Fibroblast of the aortic adventitia (primary cell): ENCODE measurements at regions not wholly inside any gene's neighbourhood (a gene's known extent, or its start where the extent isn't known, plus 50 kb on each side); places are given as distances from the start of the nearest gene placed in this dataset.

Source experiments
- DNase-seq: peaks from one replicate; pipeline ENCODE4 v3.0.0-alpha.2; 2010; ENCODE audit warnings: low read depth
- H3K4me3 ChIP-seq: 2 replicates; pipeline ENCODE4 v1.5.1; 2011; ENCODE audit warnings: low read depth, mild to moderate bottlenecking, control low read depth, low read length, moderate library complexity
- TF ChIP-seq, protein P1 (sequence below): IDR thresholded peaks from 2 replicates; pipeline ENCODE4 v1.5.1; 2011; ENCODE audit warnings: mild to moderate bottlenecking, low read length, control low read depth, inconsistent platforms; ENCODE audit not compliant: insufficient read depth

DNA sequence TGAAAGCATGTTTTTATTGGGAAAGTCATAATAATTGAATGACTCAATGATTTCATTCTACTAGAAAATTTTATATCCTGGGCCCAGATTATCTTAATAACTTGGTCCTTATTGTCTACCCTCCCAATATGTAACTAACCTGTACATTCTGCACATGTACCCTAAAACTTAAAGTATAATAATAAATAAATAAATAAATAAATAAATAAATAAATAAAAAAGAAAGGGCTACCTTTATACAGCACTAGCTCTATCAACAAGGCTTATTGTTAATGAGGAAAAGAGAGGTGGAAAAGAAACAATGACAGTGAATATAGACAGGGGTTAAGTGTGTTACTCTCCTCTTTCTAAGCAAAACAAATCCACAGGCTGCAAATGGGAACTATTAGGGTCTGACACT is 83.6 kb downstream of the GRIN2B start:
- TF ChIP-seq, protein P1, sequence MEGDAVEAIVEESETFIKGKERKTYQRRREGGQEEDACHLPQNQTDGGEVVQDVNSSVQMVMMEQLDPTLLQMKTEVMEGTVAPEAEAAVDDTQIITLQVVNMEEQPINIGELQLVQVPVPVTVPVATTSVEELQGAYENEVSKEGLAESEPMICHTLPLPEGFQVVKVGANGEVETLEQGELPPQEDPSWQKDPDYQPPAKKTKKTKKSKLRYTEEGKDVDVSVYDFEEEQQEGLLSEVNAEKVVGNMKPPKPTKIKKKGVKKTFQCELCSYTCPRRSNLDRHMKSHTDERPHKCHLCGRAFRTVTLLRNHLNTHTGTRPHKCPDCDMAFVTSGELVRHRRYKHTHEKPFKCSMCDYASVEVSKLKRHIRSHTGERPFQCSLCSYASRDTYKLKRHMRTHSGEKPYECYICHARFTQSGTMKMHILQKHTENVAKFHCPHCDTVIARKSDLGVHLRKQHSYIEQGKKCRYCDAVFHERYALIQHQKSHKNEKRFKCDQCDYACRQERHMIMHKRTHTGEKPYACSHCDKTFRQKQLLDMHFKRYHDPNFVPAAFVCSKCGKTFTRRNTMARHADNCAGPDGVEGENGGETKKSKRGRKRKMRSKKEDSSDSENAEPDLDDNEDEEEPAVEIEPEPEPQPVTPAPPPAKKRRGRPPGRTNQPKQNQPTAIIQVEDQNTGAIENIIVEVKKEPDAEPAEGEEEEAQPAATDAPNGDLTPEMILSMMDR = no peak
- DNase-seq = no peak
- H3K4me3 ChIP-seq = no peak overlapping the region

DNA sequence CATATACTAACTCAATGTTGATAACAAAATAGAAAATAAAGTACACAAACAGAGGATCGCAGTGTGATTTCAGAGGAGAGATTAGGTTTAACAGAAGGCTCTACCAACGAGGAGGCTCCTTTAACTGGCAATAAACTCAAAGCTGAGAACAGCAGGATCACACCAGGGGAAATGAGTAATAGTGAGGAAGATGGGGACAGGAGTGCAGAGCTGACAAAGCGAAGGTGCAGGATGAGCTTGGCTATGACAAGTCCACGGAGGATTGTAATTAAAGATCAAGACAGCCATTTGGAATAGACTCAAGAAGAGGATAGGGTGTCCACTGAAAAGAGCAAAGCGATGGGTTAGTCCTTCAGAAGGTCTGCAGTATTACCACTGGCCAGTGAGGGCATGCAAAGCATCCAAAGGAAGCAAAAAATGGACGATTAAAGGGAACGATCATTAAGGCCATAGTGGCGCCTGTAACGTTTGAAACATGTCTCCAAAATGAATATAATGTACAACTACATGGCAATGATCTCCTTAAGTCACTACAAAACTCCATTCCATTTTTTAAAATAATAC is 85.3 kb downstream of the GRIN2B start:
- TF ChIP-seq, protein P1 = no peak
- no peak overlapping the region for H3K4me3 ChIP-seq
- no peak for DNase-seq

DNA sequence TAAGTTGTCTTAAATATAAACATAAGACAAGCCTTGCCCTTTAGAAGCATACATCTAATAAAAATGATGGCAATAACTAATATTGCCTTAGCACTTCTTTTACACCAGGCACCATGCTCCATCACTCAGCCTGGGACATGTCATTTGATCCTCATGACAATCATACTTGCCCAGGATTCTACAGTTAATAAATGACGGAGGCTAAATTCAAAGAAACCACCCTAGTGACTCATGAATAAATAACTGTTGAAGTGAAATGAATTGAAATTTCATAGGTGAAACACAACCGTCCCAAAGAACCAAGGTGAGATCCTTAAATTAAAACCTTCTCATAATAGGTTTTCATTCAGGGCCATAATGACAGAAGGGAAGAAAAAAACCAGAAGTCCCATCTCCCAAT is 89.5 kb downstream of the GRIN2B start:
- TF ChIP-seq, protein P1 = no peak
- no peak overlapping the region for H3K4me3 ChIP-seq
- DNase-seq = no peak

DNA sequence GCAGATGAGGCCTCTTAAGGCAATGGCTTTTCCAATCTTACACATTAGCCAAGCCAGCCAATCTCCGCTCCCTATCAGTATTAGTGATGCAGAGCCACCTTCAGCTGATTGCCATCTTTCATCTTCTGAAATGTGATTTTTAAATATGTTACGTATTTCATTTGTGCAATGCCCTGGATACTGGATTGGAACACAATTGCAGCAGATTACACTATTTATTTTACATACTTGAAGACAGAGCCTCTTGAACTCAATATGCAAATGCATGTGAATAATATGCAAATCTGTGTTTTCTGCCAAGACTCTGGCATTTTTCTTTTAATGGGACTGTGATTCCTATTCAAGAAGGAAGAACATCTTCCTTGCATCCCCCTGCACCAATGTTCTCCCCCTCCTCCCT is 90.5 kb downstream of the GRIN2B start:
- H3K4me3 ChIP-seq = no peak overlapping the region

DNA sequence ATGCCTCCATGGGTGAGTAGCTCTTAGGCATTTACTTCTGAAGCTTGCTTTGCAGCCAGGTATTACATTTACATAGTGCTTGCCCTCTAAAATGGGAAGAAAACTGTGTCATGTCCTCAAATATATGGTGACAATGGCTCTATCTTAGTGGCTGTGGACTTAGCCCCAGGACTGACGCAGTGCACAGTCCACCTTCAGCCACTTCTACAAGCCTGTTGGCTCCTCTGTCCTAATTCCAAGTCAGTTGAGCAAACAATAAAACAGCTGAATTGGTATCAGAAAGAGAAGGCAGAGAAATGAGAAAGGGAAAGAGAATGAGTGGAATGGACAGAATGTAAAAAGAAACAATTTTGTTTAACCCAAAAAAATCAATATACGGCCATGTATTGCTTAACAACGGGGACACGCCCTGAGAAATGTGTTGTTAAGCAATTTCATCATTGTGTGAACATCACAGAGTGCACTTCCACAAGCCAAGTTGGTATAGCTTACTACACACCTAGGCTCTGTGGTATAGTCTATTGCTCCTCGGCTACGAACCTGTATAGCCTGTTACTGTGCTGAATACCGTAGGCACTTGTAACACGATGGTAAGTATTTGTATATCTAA is 93.5 kb downstream of the GRIN2B start:
- TF ChIP-seq, protein P1 = no peak
- no peak overlapping the region for H3K4me3 ChIP-seq
- DNase-seq = no peak

More for the DNA sequence above, 90.5 kb downstream of the GRIN2B start:
- TF ChIP-seq, protein P1 = no peak
- DNase-seq = no peak

DNA sequence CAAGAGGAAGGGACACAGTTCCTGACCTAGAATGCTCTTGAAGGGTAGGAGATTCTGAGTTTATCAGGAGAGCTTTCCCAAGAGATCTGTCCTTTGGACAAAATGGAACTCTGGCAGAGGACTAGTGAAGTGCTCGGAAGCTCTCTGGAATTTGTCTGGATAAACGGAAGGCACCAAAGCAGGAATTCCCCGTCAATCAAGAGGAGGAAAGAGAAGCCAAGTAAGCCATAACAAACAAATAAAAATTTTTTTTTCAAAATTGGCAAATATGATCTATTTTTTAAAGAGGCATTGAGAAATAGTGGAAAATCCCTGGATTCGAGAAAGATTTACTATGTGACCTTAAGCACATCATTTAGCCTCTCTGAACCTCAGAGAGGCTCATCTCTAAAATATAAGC is 99.2 kb downstream of the GRIN2B start:
- TF ChIP-seq, protein P1 = no peak
- DNase-seq = no peak

DNA sequence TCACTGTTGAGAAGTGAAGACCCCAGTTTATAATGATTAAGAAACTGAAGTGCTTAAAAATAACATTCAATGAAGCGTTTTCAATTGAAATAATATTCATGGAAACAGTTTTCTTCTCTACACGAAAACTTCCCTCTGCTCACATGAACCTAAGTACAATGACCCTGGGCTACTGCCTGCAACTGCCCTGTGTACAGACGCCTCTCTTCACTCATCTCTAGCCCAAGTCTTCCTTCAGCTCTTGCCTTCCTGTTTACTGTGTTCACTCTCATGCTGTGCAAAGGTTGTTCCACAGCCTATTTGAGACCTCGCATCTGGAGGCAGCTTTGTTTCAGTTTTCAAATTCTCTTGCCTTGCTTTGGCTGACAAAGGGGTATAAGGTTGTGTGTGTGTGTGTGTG is 100.8 kb downstream of the GRIN2B start:
- TF ChIP-seq, protein P1 = no peak
- no peak for DNase-seq
- H3K4me3 ChIP-seq = no peak overlapping the region

More for the DNA sequence above, 99.2 kb downstream of the GRIN2B start:
- no peak overlapping the region for H3K4me3 ChIP-seq
